BJ (cell line): ENCODE measurements at regions not wholly inside any gene's neighbourhood (a gene's known extent, or its start where the extent isn't known, plus 50 kb on each side); places are given as distances from the start of the nearest gene placed in this dataset.

Experiments used
- CTCF ChIA-PET: fragments of 350-600 bp; formaldehyde crosslinking; extraction: SDS; loops from one replicate; lab custom pipeline; 2021; ENCODE audit warnings: antibody characterized with exemption, inconsistent platforms; lab: Yijun Ruan, JAX
- POLR2A ChIA-PET: fragments of 300-600 bp; sonication (Branson Sonifier 250); formaldehyde crosslinking; extraction: SDS; loops from one replicate; lab custom pipeline; 2021; ENCODE audit warnings: antibody characterized with exemption; lab: Charles Lee
- DNase-seq: peaks from one replicate; pipeline ENCODE4 v3.0.0-alpha.2; 2011; ENCODE audit warnings: low read depth
- H3K27me3 ChIP-seq: 2 replicates; pipeline ENCODE4 v1.6.0; 2011; ENCODE audit warnings: low read length; ENCODE audit not compliant: control insufficient read depth, insufficient read depth
- H3K36me3 ChIP-seq: 2 replicates; pipeline ENCODE4 v1.5.1; 2011; ENCODE audit warnings: low read length; ENCODE audit not compliant: control insufficient read depth, insufficient read depth
- H3K4me3 ChIP-seq: 2 replicates; pipeline ENCODE4 v1.5.1; 2011; ENCODE audit warnings: low read depth, mild to moderate bottlenecking, control low read depth, low read length
- CTCF ChIP-seq: IDR thresholded peaks from 2 replicates; pipeline ENCODE4 v1.5.1; 2011; ENCODE audit warnings: low read depth, mild to moderate bottlenecking, control low read depth, inconsistent platforms, low read length, moderate library complexity; ENCODE audit not compliant: insufficient read depth

GRCh38 chr5:115064380-115064779 is 105.3 kb downstream of the TRIM36 start:
- H3K36me3 ChIP-seq: no peaks in the 10 kb centered on the region
- no peaks in the 10 kb centered on the region for H3K27me3 ChIP-seq
- ChIA-PET POLR2A (no interaction called here), CTCF (no interaction called here)
- no peak for TF ChIP-seq CTCF
- H3K4me3 ChIP-seq: no peak overlapping the region
- no peak for DNase-seq

- ChIA-PET CTCF (no interaction called here), POLR2A (no interaction called here)
- Histone ChIP-seq H3K36me3 (no peaks in the 10 kb centered on the region), H3K4me3 (no peak overlapping the region), H3K27me3 (no peaks in the 10 kb centered on the region)
- no peak for TF ChIP-seq CTCF
- DNase-seq: no peak
Observed at GRCh38 chr5:115054387-115054951, 115.2 kb downstream of the TRIM36 start.

GRCh38 chr5:115052948-115053347 is 116.8 kb downstream of the TRIM36 start:
- no peak for TF ChIP-seq CTCF
- no peak for DNase-seq
- Histone ChIP-seq H3K27me3 (no peaks in the 10 kb centered on the region), H3K36me3 (no peaks in the 10 kb centered on the region), H3K4me3 (no peak overlapping the region)
- POLR2A ChIA-PET: no interaction called here
- CTCF ChIA-PET: no interaction called here

- no peak for TF ChIP-seq CTCF
- Histone ChIP-seq H3K27me3 (no peaks in the 10 kb centered on the region), H3K4me3 (no peak overlapping the region), H3K36me3 (no peaks in the 10 kb centered on the region)
- no peak for DNase-seq
- ChIA-PET POLR2A (no interaction called here), CTCF (no interaction called here)
Observed at GRCh38 chr5:115050866-115051265, 118.8 kb downstream of the TRIM36 start.

GRCh38 chr5:115033861-115034260 is 135.8 kb downstream of the TRIM36 start:
- ChIA-PET CTCF (interaction anchor here (0.6 kb wide), 1 partner anchor 270 kb away, joined by 3 read pairs; no protein-coding TSS in a partner anchor), POLR2A (no interaction called here)
- TF ChIP-seq CTCF: peak; percentile 9; the same call in 1 of the 2 replicates
- DNase-seq: no peak
- no peaks in the 10 kb centered on the region for H3K27me3 ChIP-seq
- no peaks in the 10 kb centered on the region for H3K36me3 ChIP-seq
- no peak overlapping the region for H3K4me3 ChIP-seq
